ENCODE measurements at regions not wholly inside any gene's neighbourhood (a gene's known extent, or its start where the extent isn't known, plus 50 kb on each side); places are given as distances from the start of the nearest gene placed in this dataset.

Small RNAs in the stretch of these regions (small RNA-seq; reads per million reads assigned to genes)
- gene RN7SKP35 (ENCODE audit: insufficient read depth in 2 of 3, insufficient read length in 3 of 3, low read depth in 2 of 3, low replicate concordance in 1 of 3), result 0 reads per million in 3 experiments
